ENCODE measurements at regions not wholly inside any gene's neighbourhood (a gene's known extent, or its start where the extent isn't known, plus 50 kb on each side); places are given as distances from the start of the nearest gene placed in this dataset.
"Not testable (repeated sequence)": the region's sequence is repeated elsewhere in the genome, so short reads cannot be mapped to it uniquely, and the experiment has no call there.

- DNase-seq (ENCODE audit: extremely low read depth, low read depth): no peak
Observed at GRCh38 chr3:137568880-137569279, 195.2 kb upstream of the SOX14 start.

GRCh38 chr3:137572931-137573330, 191.2 kb upstream of the SOX14 start:
- no peak for DNase-seq (ENCODE audit: extremely low read depth, low read depth)

GRCh38 chr3:137582484-137582883, 181.6 kb upstream of the SOX14 start:
- no peak for DNase-seq (ENCODE audit: extremely low read depth, low read depth)

- DNase-seq (ENCODE audit: extremely low read depth, low read depth): no peak
Observed at GRCh38 chr3:137583256-137583655, 180.9 kb upstream of the SOX14 start.

GRCh38 chr3:137588871-137589270, 175.2 kb upstream of the SOX14 start:
- DNase-seq (ENCODE audit: extremely low read depth, low read depth): no peak

GRCh38 chr3:137595415-137595814, 168.7 kb upstream of the SOX14 start:
- not testable (repeated sequence) for DNase-seq (ENCODE audit: extremely low read depth, low read depth)

- no peak for DNase-seq (ENCODE audit: extremely low read depth, low read depth)
Observed at GRCh38 chr3:137610723-137611122, 153.4 kb upstream of the SOX14 start.

- DNase-seq (ENCODE audit: extremely low read depth, low read depth): no peak
Observed at GRCh38 chr3:137612291-137612690, 151.8 kb upstream of the SOX14 start.

GRCh38 chr3:137615659-137616418, 148.3 kb upstream of the SOX14 start:
- no peak for DNase-seq (ENCODE audit: extremely low read depth, low read depth)

- no peak for DNase-seq (ENCODE audit: extremely low read depth, low read depth)
Observed at GRCh38 chr3:137641879-137642704, 122.0 kb upstream of the SOX14 start.

- no peak for DNase-seq (ENCODE audit: extremely low read depth, low read depth)
Observed at GRCh38 chr3:137642831-137643230, 121.3 kb upstream of the SOX14 start.

- no peak for DNase-seq (ENCODE audit: extremely low read depth, low read depth)
Observed at GRCh38 chr3:137647179-137647578, 116.9 kb upstream of the SOX14 start.

GRCh38 chr3:137669519-137670060, 94.5 kb upstream of the SOX14 start:
- DNase-seq (ENCODE audit: extremely low read depth, low read depth): no peak

GRCh38 chr3:137687181-137687879, 76.8 kb upstream of the SOX14 start:
- DNase-seq (ENCODE audit: extremely low read depth, low read depth): no peak

GRCh38 chr3:137692803-137693431, 71.2 kb upstream of the SOX14 start:
- no peak for DNase-seq (ENCODE audit: extremely low read depth, low read depth)

GRCh38 chr3:137693791-137694190, 70.3 kb upstream of the SOX14 start:
- DNase-seq (ENCODE audit: extremely low read depth, low read depth): no peak

- no peak for DNase-seq (ENCODE audit: extremely low read depth, low read depth)
Observed at GRCh38 chr3:137694836-137695235, 69.3 kb upstream of the SOX14 start.

- DNase-seq (ENCODE audit: extremely low read depth, low read depth): no peak
Observed at GRCh38 chr3:137695351-137695750, 68.8 kb upstream of the SOX14 start.

GRCh38 chr3:137709011-137709601, 55.0 kb upstream of the SOX14 start:
- DNase-seq (ENCODE audit: extremely low read depth, low read depth): no peak

GRCh38 chr3:137713965-137714364, 50.1 kb upstream of the SOX14 start:
- DNase-seq (ENCODE audit: extremely low read depth, low read depth): not testable (repeated sequence)

All from NCI-H460 (cell line).